Vagina (tissue), 2 donors: ENCODE measurements at regions not wholly inside any gene's neighbourhood (a gene's known extent, or its start where the extent isn't known, plus 50 kb on each side); places are given as distances from the start of the nearest gene placed in this dataset.

Source experiments
- CTCF ChIP-seq, 3 experiments: fragments of 450-650 bp in 2 of 3; fragments of 200-600 bp in 1 of 3; sonication (generic) in 1 of 3; IDR thresholded peaks; one replicate each; pipeline ENCODE4 v1.5.1; 2017 to 2019; ENCODE audit warnings: antibody characterized with exemption in 3 of 3, mild to moderate bottlenecking in 2 of 3, moderate library complexity in 2 of 3
- POLR2A ChIP-seq, 2 donors: fragments of 450-650 bp; IDR thresholded peaks; one replicate each; pipeline ENCODE4 v1.6.1; 2017; ENCODE audit warnings: antibody characterized with exemption in 2 of 2, mild to moderate bottlenecking in 2 of 2, moderate library complexity in 2 of 2
- POLR2AphosphoS5 ChIP-seq, 2 donors: sonication (generic); formaldehyde crosslinking; IDR thresholded peaks; one replicate each; pipeline ENCODE4 v1.9.0; 2017; ENCODE audit warnings: antibody characterized with exemption in 2 of 2, mild to moderate bottlenecking in 2 of 2, low read depth in 1 of 2; ENCODE audit not compliant: insufficient read depth in 1 of 2

- TF ChIP-seq POLR2AphosphoS5 (IDR thresholded peaks at IDR 0.05; ENCODE audit: insufficient read depth in 1 of 2, low read depth in 1 of 2) (no peak), CTCF (IDR thresholded peaks at IDR 0.05) (peak; percentile 18 to 55 (median 53)), POLR2A (IDR thresholded peaks at IDR 0.05) (no peak)
These were observed 766.8 kb downstream of the TBL1XR1 start for GRCh38 chr3:176430244-176431037.
